ENCODE measurements at regions not wholly inside any gene's neighbourhood (a gene's known extent, or its start where the extent isn't known, plus 50 kb on each side); places are given as distances from the start of the nearest gene placed in this dataset.
"Not testable (repeated sequence)": the region's sequence is repeated elsewhere in the genome, so short reads cannot be mapped to it uniquely, and the experiment has no call there.

- no peak for DNase-seq
Measured at GRCh38 chr4:13903061-13903460, 275.5 kb upstream of the BOD1L1 start.

DNA sequence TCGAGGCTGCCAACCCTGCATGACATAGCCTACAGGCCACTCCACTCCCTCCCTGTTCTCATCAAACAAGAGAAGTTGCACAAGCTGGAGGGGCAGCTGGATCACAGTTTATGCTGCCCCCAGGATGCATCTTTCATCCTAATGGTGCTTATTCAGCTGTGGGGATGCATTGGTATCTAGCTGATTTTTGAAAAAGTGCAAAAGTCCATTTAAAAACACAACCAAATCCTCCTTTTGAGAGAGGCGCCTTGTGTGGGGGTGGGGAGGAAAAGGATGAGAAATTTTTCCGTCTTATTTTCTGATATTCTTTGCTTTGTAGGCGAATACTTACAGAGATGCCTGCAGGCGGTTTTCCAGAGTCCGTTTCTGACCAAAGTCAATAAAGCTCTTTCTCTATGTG lies 276.4 kb upstream of the BOD1L1 start:
- no peak for DNase-seq

GRCh38 chr4:13905543-13905942 lies 278.0 kb upstream of the BOD1L1 start:
- DNase-seq, result no peak

GRCh38 chr4:13906727-13907126 lies 279.2 kb upstream of the BOD1L1 start:
- DNase-seq, result no peak

- DNase-seq, result no peak
Measured at GRCh38 chr4:13907255-13907751, 279.8 kb upstream of the BOD1L1 start.

GRCh38 chr4:13908455-13908854 lies 280.9 kb upstream of the BOD1L1 start:
- no peak for DNase-seq

DNA sequence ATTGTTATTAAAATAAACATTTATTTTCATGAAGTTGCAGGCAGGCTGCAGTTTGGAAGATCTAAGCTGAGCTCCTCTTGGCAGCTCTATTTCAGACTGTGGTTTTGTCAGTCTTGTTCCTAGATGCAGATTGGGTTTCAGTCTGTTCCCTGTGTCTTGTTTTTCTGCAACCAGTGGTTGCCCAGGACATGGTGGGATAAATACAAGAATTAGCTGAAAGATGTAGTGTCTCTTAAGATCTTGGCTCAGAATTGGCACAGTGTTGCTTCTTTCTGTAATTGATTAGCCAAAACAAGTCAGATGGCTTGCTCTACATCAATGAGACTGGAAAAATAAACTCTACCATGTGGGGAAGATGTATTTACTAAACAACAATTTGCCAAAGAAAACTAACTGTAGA lies 283.0 kb upstream of the BOD1L1 start:
- DNase-seq, result no peak

GRCh38 chr4:13911256-13911655 lies 283.7 kb upstream of the BOD1L1 start:
- no peak for DNase-seq

- DNase-seq, result no peak
Measured at GRCh38 chr4:13912436-13912925, 285.0 kb upstream of the BOD1L1 start.

GRCh38 chr4:13912966-13913365 lies 285.4 kb upstream of the BOD1L1 start:
- DNase-seq, result no peak

- no peak for DNase-seq
Measured at GRCh38 chr4:13917015-13917414, 289.5 kb upstream of the BOD1L1 start.

- no peak for DNase-seq
Measured at GRCh38 chr4:13918110-13918509, 290.6 kb upstream of the BOD1L1 start.

GRCh38 chr4:13918991-13919441 lies 291.5 kb upstream of the BOD1L1 start:
- no peak for DNase-seq

GRCh38 chr4:13920111-13920875 lies 292.8 kb upstream of the BOD1L1 start:
- DNase-seq, result no peak

DNA sequence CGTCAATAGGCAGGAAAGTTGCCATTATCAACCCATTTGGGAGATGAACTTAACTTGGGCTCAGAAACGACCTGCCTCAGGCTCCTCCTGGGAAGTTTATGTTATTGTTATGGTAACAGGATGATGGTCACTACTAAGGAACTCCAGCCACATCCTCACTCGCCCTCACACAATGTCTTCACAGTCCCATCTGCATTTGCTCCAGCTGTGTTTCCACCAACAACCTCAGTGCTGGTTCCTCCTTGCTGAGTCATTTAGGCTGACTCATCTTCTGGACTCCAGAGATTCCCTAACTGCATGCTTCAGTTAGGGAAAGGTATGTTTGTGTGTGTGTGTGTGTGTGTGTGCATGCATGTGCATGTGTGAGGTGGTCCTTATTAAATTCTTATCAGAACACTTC lies 293.4 kb upstream of the BOD1L1 start:
- no peak for DNase-seq

DNA sequence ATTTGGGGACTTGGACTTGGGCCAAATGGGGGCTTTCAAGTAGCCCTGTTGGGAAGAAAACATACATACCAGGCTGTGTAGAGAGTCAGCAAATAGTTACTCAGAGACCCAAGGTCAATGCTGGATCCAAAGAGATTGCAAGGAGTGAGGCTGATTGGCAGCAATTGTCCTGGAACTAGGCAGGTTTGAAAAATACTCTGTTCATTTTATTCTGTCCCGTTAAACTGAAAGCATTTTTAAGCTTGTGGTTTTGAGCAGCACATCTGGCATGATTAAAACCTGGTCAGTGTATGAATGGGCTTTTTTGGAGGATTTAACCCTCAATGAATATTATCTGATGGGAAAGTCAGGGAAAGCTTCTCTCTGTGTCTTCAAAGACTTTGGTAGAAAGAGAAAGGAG lies 294.3 kb upstream of the BOD1L1 start:
- DNase-seq, result no peak

- DNase-seq, result no peak
Measured at GRCh38 chr4:13922459-13922858, 294.9 kb upstream of the BOD1L1 start.

DNA sequence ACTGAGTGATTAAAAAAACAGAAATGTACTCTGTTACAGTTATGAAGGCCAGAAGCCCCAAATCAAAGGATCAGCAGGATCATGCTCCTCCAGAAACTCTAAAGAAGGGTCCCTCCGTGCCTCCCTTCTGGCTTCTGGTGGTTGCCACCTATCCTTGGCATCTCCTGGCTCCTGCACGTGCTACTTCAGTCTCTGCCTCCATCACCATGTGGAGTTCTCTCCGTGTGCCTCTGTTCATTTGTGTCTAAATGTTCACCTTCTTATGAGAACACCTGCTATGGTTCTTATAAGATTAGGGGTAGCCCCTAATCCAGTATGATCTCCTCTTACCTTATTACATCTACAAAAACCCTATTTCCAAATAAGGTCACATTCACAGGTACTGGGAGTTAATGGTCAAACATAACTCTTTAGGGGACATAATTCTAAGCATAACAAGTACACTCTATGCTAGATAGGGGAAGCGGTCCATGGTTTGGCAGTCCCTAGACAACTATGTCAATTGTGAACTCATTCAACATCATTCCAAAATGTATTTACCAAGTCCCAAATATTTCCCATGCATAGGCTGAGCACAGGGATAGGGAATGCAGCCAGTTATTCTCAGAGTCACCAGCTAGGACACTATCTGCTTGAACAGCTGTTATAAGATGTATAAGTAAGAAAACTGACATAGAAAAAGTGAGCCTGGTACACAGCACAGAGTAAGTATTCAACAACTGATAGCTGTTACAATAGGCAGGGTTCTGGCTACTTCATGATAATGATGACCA lies 295.5 kb upstream of the BOD1L1 start:
- DNase-seq, result no peak

DNA sequence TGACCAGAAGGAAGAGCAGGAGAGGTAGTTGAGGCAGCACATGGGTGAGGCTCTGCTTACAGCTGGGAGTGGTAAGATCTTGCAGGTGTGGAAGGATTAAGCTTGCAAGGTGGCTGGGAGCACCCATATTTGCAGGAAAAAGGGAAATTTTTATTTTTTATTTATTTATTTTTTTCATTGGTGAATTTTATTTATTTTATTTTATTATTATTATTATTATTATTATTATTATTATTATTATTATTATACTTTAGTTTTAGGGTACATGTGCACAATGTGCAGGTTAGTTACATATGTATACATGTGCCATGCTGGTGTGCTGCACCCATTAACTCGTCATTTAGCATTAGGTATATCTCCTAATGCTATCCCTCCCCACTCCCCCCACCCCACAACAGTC lies 297.4 kb upstream of the BOD1L1 start:
- not testable (repeated sequence) for DNase-seq

GRCh38 chr4:13928214-13928613 lies 300.7 kb upstream of the BOD1L1 start:
- DNase-seq, result no peak

- DNase-seq, result no peak
Measured at GRCh38 chr4:13930155-13930554, 302.6 kb upstream of the BOD1L1 start.

DNA sequence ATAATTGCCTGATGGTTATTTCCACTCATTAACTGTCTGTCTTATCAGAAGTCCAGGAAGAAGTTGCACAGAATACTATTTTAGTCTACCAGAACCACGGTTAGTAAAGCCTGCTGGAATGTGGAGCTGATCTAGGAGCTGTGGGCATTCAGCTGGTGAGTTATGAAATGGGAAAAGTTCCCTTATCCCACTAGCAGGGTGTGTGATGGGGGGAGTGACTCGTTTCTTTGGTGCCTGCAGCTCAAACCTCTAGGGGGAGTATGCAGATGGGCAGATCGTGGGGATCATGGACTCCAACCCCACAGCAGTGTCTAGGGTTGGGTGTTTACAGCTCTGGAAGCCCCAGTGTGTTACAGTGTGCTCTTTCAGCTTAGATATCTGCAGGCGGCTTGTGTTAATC lies 305.7 kb upstream of the BOD1L1 start:
- DNase-seq, result no peak

GRCh38 chr4:13938299-13938698 lies 310.8 kb upstream of the BOD1L1 start:
- DNase-seq, result no peak

DNA sequence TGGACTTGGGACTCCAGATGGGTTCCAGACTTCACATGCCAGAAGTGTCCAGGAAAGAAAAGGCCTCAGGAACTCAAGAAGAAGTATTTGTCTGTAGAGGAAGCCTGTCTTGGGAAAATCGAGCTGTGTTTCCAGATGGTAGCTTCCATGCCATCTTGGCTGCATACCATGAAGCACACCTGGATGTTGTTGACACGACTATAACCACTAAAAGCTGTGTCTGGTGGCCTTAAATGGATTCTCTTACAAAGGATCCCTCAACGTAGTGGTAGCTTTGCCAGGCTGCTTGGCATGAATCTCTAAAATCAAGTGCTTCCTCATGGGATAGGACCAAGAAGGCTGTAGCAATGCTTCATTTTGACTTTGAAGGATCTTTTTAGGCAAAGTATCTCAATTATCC lies 313.4 kb upstream of the BOD1L1 start:
- DNase-seq, result no peak

Data from NCI-H2081 (cell line).